ENCODE measurements at regions not wholly inside any gene's neighbourhood (a gene's known extent, or its start where the extent isn't known, plus 50 kb on each side); places are given as distances from the start of the nearest gene placed in this dataset.
"Not testable (repeated sequence)": the region's sequence is repeated elsewhere in the genome, so short reads cannot be mapped to it uniquely, and the experiment has no call there.

DNA sequence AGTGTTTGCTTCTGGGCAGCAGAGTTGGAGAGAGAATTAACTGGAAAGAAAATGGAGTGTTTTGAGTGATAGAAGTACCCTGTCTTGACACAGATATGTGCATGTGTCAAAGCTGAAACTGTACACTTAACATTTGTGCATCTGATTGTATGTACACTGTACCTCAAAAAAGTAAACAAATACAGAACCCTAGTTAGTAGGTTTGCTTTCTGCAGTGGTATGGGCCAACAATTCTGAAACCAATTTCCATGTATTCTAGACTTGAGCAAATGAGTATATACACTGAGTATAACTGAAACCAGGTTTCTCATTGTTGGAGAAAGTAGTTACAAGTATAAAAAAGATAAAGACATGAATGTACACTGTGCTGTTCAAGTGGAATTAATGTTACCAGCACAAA is 52.4 kb downstream of the ELAPOR2 start:
- no peak for DNase-seq (ENCODE audit: low read depth)

DNA sequence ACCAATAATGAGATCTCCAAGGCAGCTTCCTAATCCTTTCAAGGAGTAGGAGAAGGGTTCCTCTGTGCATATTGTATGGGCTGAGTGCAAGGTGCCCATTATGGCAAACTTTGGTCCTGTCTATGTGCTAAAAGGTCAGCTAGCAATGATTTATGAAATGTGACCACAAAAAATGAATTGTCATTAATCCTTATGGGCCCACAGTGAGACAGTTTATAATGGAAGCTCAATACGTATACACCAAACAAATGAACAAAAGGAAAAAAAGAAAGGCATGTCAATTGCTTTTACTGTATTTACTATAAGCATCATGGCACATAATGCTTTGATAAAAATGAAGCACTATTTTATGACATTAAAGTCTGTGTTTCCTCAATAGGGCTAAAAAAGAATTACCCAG is 54.5 kb downstream of the ELAPOR2 start:
- no peak for DNase-seq (ENCODE audit: low read depth)

DNA sequence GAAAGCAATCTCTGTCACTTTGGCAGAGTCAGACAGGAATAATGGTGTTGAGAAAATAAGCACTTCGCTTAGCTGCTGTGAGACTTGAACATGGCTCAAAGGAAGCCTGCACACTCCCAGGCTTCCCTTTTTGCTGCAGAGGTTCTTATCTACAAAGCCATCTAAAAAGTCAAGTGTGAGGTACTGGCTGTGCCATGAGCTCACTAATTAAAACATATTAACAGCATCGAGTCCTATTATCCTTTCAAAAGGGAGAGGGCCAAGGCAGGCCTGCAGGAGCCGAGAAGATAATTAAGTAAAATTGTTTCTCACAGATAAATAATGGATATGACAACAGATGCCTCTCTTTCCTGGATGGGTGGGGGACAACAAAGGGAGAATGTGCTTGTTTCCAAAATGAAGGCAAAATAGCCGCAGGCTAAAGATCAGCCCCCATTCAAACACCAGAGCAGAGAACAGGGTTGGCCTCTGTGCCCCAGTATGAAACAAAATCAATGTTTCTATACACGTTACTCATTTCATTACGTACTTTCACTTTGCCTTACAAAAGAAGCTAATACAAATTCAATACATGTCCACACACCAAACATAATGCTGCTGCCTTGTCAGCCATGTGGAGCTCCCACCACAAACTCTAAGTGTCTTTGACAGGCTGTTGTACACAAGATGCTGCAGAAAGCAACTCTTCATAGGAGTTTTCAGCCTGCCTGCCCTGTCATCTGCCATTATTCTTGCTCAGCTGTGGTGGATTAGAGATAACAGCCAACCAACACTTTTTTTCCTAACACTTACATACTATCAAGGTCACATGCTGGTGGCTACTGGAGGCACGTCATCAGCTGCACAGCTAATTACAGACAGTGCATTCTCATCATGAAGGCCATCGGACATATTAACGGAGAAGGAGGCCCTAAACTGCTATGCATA is 55.3 kb downstream of the ELAPOR2 start:
- no peak for DNase-seq (ENCODE audit: low read depth)

DNA sequence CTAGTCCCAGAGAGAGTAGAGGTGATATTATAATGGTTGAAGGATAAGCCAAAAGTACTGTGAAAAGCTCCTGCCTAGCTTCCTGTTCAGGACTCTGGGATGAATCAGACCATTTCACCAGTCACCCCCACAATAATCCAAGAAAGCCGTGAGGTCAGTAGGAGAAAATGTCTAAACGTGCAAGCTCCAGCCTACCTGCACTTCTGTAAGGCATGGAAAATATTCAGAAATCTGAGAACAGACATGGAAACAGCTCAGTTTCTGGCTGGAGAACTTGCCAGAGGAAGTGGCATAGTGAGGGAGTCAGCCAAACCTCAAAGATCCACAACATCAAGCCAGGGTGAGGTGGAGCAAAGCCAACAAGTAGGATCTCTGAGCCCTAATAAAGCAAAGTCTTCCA is 58.2 kb downstream of the ELAPOR2 start:
- peak; percentile 7 for DNase-seq (ENCODE audit: low read depth)

DNA sequence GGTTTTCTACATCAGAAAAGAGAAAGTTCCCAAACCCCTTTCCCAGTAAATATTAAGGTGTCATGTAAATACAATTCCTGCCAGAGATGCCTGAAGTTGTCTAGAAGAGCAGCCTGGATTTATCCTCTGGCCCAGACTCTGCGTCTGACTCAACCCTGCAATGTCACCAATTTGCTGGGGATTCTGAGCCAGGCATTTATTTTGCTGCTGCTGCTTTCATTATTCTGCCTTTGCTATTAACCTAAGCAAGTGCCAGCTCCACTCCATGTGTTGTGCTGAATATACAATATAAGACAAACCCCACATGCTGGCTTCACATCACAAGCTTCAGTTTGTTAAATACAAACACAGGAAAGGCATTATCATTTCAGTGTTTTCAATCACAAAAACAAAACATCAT is 59.1 kb downstream of the ELAPOR2 start:
- no peak for DNase-seq (ENCODE audit: low read depth)

DNA sequence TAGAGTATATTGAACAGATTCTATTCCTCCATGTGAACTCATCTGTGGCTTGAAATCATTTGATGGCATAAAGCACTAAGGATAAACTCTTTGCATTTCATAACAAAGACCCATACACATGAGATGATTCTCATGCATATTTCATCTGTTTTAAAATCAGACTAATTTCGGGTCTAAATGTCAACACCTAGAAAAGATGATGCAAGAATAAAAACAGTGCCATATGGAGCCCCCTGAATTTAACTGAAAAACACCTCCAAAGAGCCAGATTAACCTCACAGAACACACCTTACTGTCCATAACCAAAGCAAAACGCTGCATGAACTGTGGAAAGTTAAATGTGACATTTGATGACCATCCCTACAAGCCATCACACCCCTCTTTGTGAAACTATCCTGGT is 59.7 kb downstream of the ELAPOR2 start:
- DNase-seq (ENCODE audit: low read depth): no peak

DNA sequence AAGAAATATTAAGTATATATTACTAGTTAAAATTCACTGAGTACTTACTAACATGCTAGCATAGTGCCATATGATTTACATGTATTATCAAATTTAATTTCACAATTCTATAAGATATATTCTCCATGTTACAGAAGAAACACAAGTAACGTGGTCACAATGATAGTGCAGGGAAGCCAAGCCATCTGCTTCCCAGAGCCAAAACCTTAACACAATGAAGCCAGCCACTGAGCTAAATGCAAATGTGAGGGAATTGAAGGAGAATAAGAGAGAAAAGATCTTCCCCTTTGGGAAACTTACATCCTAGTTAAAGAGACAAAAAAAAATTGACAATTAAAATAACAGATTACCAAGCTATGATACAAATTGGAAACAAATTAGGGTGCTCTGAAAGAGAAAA is 63.6 kb downstream of the ELAPOR2 start:
- DNase-seq (ENCODE audit: low read depth): no peak

DNA sequence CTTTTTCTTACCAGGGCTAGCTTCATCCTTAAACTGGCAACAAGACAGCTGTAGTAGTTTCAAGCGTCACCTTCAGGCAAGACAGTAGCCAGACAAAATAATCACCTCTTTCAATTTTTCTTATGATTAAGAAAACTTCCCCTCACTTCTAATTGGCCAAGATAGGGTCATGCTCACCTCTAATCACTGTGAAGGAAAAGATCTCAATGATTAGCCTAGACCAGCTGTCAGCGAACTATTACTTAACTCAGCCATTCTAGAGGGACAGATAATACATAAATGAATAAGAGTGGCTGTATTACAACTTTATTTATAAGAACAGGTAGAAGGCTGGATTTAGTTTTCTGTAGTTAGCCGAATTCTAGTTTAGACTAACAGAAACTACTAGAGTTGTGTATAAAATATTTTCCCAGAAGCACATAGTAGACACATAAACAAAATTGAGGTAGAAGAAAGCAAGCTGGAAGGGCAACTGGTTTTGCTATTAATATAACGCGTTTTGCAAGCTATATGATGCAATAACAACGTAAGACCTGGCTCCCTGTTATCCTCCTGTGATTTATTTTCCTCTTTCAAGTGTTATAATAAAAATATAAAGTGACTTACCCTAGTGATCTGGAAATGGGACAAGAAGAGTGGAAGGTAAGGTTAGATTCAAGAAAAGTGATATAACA is 64.3 kb downstream of the ELAPOR2 start:
- no peak for DNase-seq (ENCODE audit: low read depth)

DNA sequence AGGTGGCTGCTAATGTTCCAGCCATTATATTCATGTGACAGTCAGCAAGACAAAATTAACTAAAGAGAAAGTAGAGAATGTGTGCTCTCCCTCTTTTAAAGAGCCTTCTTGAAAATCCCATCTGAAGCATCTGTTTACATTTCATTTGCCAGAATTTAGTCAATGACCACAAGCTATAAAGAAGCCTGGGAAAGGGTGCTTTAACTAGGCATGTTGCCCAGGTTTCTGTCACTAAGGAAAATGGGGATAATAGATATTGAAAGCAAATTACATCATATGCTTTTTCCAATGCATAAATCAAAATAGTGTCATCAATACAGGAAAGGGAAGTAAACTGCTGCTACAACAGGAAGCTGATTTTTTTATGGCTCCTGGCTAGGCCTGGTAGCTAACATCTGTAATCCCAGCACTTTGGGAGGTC is 67.7 kb downstream of the ELAPOR2 start:
- no peak for DNase-seq (ENCODE audit: low read depth)

DNA sequence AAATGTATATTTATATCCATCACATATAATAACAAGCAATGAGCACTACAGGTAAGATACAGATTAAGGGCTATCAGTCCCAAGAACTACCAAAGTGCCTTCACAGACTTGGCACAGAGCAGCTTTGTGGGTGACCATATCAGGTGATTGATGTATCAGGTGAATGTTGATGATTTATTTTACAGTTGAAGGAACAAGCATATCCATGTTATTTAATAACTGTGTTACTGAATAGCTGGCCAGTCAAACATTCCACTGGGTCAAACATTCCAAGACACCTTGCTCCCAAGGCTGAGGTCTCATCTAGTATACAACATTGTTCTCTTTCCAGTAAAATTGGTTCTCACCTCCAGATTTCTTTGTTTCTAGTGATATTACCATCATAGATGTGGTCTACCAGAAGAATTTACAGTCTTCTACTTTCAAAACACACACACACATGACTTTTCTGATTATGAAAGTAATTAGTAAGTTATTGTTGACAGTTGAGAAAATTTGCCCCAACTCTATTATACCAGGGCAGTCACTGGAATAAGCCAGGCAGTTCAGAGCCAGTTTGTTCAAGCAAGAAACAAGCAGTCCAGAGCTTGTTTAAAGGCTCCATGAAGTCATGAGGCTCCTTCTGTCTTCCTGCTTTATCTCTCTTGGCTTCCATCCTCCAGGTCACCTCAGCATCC is 68.2 kb downstream of the ELAPOR2 start:
- peak; percentile 18 for DNase-seq (ENCODE audit: low read depth)

DNA sequence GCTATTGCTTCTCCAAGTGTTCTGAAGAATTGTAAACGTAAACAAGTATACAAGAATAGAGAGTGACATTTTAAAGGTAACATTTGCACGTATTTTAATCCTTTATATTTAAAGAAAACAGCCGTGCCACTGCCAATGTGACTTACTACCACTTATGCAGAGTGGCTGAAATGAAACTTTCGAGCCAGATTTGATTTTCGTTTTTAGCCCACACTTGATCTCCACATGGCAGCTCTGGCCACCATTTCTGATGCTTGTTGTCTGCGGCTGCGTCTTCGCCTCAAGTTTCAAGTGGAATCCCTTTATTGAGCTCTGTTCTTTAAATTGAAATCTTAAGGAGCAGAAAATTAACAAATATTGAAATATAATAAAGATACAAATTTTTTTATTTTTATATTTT is 70.0 kb downstream of the ELAPOR2 start:
- no peak for DNase-seq (ENCODE audit: low read depth)

DNA sequence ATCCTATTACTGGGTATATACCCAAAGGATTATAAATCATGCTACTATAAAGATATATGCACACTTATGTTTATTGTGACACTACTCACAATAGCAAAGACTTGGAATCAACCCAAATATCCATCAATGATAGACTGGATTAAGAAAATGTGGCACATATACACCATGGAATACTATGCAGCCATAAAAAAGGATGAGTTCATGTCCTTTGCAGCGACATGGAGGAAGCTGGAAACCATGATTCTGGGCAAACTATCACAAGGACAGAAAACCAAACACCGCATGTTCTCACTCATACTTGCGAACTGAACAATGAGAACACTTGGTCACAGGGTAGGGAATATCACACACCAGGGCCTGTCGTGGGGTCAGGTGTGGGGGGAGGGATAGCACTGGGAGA is 71.6 kb downstream of the ELAPOR2 start:
- not testable (repeated sequence) for DNase-seq (ENCODE audit: low read depth)

DNA sequence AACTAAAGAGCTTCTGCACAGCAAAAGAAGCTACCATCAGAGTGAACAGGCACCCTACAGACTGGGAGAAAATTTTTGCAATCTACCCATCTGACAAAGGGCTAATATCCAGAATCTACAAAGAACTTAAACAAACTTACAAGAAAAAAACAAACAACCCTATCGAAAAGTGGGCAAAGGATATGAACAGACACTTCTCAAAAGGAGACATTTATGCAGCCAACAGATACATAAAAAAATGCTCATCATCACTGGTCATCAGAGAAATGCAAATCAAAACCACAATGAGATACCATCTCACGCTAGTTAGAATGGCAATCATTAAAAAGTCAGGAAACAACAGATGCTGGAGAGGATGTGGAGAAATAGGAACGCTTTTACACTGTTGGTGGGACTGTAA is 72.1 kb downstream of the ELAPOR2 start:
- DNase-seq (ENCODE audit: low read depth): not testable (repeated sequence)

DNA sequence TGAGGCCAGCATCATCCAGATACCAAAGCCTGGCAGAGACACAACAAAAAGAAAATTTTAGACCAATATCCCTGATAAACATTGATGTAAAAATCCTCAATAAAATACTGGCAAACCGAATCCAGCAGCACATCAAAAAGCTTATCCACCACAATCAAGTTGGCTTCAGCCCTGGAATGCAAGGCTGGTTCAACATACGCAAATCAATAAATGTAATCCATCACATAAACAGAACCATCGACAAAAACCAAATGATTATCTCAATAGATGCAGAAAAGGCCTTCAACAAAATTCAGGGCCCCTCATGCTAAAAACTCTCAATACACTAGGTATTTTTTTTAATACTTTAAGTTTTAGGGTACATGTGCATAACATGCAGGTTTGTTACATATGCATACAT is 74.1 kb downstream of the ELAPOR2 start:
- DNase-seq (ENCODE audit: low read depth): not testable (repeated sequence)

DNA sequence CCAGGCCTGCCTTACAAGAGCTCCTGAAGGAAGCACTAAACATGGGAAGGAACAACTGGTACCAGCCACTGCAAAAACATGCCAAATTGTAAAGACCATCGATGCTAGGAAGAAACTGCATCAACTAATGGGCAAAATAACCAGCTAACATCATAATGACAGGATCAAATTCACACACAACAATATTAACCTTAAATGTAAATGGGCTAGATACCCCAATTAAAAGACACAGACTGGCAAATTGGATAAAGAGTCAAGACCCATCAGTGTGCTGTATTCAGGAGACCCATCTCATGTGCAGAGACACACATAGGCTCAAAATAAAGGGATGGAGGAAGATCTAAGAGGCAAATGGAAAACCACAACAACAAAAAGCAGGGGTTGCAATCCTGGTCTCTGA is 75.8 kb downstream of the ELAPOR2 start:
- not testable (repeated sequence) for DNase-seq (ENCODE audit: low read depth)

DNA sequence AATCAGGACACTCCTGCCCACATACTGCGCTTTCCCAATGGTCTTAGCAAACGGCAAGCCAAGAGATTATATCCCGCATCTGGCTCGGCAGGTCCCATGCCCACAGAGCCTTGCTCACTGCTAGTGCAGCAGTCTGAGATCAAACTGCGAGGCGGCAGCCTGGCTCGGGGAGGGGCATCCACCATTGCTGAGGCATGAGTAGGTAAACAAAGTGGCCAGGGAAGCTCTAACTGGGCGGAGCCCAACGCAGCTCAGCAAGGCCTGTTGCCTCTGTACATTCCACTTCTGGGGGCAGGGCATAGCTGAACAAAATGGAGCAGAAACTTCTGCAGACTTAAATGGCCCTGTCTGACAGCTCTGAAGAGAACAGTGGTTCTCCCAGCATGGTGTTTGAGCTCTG is 77.5 kb downstream of the ELAPOR2 start:
- DNase-seq (ENCODE audit: low read depth): not testable (repeated sequence)

DNA sequence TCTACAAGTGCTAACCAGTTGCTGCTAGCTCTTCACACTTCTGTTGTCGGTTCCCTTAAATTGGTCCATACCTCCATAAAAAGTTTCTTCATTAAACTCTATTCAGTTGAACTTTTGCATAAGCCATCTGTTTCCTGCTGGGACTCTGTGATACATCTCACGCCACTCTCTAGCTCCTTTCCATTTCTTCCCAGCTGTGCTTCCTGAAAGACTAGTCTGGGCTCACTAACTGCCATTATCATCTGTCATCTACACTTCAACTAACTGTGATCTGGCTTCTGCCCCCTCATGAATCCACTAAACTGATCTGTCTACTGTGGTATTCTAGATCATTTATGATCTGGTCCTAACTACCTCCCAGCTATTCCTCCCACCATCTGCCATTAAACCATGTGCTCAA is 78.3 kb downstream of the ELAPOR2 start:
- no peak for DNase-seq (ENCODE audit: low read depth)

DNA sequence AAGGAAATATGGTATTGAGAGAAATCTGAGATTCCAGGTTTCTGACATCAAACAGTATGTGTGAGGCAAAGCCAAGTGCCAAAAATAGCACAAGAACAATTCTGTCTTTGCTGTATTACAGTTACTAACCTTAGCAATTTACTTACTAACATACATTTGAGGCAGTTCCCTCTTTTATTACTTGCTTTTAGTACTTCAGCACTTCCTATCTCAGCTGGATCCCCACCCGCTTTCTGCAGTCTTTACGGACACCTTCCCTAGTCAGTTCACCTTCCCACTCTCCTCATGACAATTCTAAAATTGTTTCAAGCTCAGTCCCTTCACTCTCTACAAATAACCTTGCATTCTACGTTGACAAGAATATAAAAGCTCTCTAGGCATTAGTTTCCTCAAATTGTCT is 79.2 kb downstream of the ELAPOR2 start:
- no peak for DNase-seq (ENCODE audit: low read depth)

DNA sequence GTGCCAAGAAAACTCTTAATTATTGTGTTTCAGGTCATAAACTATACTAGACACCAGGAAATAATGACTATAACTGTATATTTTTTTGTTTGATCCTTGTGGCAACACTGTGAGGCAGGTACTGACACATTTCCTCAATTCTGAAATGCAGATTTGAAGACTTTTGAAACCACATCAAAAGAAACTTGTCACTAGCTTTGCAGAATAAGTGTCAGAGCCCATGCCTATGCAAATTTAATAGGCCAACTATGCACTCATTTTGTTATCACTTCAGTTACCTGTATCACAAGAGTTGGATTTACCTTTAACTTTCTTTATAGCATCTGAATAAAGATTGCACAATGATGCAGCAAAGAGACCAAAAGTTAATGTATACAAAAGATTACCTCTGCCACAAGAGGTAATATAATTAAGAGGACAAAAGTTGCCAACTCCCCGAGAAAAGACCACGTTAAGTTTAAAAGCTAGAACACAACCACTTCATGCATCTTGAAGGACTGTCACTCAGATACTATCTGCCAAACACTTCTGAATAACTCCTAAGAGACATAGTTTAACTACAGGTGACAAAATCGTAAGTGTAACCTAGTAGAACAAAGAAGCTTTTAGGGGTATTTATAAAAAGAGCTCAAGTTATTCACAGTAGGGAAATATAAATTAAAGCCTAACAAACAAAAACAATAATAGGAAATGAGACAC is 80.5 kb downstream of the ELAPOR2 start:
- no peak for DNase-seq (ENCODE audit: low read depth)

DNA sequence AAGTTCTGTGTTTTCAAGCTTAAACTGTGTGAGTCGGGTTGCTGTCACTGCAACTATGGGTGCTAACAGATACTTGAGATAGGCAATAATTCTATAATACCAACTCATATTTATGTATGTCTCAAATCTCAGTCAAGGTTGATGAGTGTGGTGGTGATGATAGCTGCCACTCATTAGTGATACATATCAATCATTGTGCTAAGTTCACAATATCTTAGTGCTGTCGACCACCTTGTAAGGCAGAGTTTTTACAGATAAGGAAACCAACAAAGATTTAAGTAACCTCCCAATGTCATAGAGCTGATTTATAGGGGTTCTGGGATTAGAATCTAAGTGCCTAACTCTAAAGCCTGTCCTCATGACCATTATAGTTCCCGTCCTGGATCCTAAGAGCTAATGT is 82.5 kb downstream of the ELAPOR2 start:
- DNase-seq (ENCODE audit: low read depth): no peak

DNA sequence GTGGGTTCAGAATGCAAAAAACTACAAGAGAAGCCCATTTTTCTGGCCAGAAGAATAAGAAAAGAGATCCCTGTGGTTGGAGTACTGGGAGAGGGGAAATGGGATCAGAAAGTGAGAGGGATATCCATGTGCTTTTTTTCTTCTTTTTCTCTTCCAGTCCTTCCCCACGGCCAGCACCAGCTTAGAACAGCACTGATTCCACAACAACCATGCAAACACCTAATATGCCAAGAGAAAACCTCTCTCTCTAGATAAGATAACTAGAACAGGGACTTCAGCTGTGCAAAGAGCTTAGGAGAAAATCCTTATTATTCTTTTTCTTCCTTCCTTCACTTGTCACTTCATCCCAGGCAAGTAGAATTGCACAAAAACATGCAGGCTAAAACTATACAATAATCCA is 83.5 kb downstream of the ELAPOR2 start:
- DNase-seq (ENCODE audit: low read depth): no peak

DNA sequence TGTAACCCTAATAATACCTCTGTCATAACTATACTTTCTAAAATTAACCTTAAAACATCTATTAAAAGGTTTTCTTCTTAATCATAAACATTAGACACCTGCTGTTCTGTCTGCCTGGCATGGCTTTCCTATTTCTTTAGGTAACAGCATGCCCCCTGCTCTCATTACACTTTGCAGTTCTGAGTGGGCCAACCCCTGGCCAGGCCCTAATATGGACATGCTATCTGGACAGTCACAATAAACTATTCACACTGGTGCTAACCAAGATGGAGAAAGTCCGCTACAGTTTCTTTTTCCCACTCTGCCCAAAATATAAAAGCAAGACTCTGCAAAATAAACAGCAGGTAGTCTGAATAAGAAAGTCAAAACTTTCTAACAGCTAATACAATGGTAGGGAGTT is 84.0 kb downstream of the ELAPOR2 start:
- DNase-seq (ENCODE audit: low read depth): no peak

Data from renal cortical epithelial cell (primary cell).